ENCODE measurements at regions not wholly inside any gene's neighbourhood (a gene's known extent, or its start where the extent isn't known, plus 50 kb on each side); places are given as distances from the start of the nearest gene placed in this dataset.

DNA sequence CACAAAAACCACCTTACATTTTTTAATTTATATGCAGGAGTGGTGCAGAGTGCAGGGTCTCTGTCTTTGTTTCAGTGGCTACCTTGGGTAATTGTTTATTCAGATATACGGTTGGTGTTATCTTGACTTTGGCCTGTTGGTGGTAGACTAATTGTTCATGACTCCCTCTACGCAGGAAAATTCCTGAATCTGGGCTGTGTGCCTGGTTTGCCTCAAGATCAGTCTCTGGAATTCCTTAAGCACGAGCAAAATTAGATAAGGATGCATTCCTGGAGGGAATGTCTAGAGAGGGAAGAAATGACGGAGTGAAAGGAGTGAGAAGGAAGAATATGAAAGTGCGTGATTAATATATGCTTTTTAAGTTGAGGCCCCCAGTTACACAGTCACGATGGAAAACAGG, 576.9 kb upstream of the PCDH10 start:
- peak; percentile 45 for DNase-seq (ENCODE audit: low spot score)
- 19% methylated on average over 6 of the region's 6 CpGs for WGBS (ENCODE audit: low lambda C conversion rate, missing lambda C conversion rate)
- H3K4me3 ChIP-seq = no peak overlapping the region
- H3K4me1 ChIP-seq (ENCODE audit: insufficient read depth) = no peaks in the 10 kb centered on the region
- no peak overlapping the region for H3K27ac ChIP-seq
- H3K9me2 ChIP-seq (replicated peaks; ENCODE audit: insufficient read depth) = no peaks in the 10 kb centered on the region
- no peaks in the 10 kb centered on the region for H3K27me3 ChIP-seq
- TF ChIP-seq EZH2phosphoT487 (IDR thresholded peaks at IDR 0.05; ENCODE audit: low read depth, severe bottlenecking, unreplicated experiment) = no peak
- TF ChIP-seq, protein P1, sequence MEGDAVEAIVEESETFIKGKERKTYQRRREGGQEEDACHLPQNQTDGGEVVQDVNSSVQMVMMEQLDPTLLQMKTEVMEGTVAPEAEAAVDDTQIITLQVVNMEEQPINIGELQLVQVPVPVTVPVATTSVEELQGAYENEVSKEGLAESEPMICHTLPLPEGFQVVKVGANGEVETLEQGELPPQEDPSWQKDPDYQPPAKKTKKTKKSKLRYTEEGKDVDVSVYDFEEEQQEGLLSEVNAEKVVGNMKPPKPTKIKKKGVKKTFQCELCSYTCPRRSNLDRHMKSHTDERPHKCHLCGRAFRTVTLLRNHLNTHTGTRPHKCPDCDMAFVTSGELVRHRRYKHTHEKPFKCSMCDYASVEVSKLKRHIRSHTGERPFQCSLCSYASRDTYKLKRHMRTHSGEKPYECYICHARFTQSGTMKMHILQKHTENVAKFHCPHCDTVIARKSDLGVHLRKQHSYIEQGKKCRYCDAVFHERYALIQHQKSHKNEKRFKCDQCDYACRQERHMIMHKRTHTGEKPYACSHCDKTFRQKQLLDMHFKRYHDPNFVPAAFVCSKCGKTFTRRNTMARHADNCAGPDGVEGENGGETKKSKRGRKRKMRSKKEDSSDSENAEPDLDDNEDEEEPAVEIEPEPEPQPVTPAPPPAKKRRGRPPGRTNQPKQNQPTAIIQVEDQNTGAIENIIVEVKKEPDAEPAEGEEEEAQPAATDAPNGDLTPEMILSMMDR (IDR thresholded peaks at IDR 0.05; ENCODE audit: poor library complexity) = no peak
- TF ChIP-seq EZH2 (IDR thresholded peaks at IDR 0.05; ENCODE audit: borderline replicate concordance) = no peak
- H3K4me2 ChIP-seq = no peak overlapping the region
- H3K79me2 ChIP-seq = no peaks in the 10 kb centered on the region
- H3K36me3 ChIP-seq (replicated peaks; ENCODE audit: insufficient read depth, low read depth) = no peaks in the 10 kb centered on the region
- H4K20me1 ChIP-seq (ENCODE audit: insufficient read depth, poor library complexity, severe bottlenecking) = no peaks in the 10 kb centered on the region
- no peaks in the 10 kb centered on the region for H3K9me3 ChIP-seq (ENCODE audit: low read depth)
- H2AFZ ChIP-seq = no peak overlapping the region

DNA sequence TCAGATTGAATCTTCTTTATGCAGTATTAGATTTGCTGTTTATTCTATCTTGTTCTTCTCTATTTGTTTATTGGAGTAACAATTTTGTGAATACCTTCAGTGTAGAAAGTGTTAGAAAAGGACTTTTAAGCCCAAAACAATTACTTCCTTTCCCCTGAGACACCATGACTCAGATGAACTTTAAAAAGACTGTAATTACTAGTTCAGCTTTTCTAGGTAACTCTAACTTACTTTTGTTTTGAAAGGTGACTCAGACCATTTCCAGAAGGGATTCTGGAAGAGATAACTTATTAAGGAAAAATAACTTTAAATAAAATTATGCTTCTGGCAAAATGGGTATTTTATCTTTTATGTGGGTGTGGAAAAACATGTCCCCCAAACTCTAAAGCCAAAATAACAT, 561.5 kb upstream of the PCDH10 start:
- Histone ChIP-seq H3K4me2 (no peak overlapping the region), H3K36me3 (replicated peaks; ENCODE audit: insufficient read depth, low read depth) (no peaks in the 10 kb centered on the region), H3K4me3 (no peak overlapping the region), H3K9me2 (replicated peaks; ENCODE audit: insufficient read depth) (no peaks in the 10 kb centered on the region), H3K79me2 (no peaks in the 10 kb centered on the region), H2AFZ (no peak overlapping the region), H3K27ac (no peak overlapping the region), H3K27me3 (no peaks in the 10 kb centered on the region), H3K9me3 (ENCODE audit: low read depth) (no peaks in the 10 kb centered on the region), H4K20me1 (ENCODE audit: insufficient read depth, poor library complexity, severe bottlenecking) (no peaks in the 10 kb centered on the region), H3K4me1 (ENCODE audit: insufficient read depth) (no peaks in the 10 kb centered on the region)
- TF ChIP-seq EZH2phosphoT487 (IDR thresholded peaks at IDR 0.05; ENCODE audit: low read depth, severe bottlenecking, unreplicated experiment) = no peak
- TF ChIP-seq, protein P1 (IDR thresholded peaks at IDR 0.05; ENCODE audit: poor library complexity) = no peak
- TF ChIP-seq EZH2 (IDR thresholded peaks at IDR 0.05; ENCODE audit: borderline replicate concordance) = no peak
- DNase-seq (ENCODE audit: low spot score) = no peak

DNA sequence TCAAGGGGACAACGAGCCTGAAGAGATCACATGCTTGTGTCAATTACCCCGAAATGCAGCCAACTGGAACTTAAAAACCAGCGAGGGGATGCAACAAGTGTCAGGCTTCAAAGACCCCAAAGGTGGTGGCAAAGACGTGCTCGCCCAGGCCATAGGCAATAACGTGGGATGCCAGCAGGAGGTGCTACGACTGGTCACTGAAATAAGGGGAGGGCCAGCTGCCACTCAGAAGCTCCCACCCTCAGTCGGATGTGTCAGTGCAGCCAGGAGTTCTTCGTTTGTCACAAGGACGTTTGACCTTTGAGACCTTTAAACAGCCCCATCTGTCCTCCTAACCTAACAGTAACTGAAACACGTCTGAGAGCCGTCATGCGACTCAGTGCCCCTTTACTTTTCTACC, 556.8 kb upstream of the PCDH10 start:
- Histone ChIP-seq H3K9me2 (replicated peaks; ENCODE audit: insufficient read depth) (no peaks in the 10 kb centered on the region), H3K4me2 (no peak overlapping the region), H3K27me3 (no peaks in the 10 kb centered on the region), H3K79me2 (no peaks in the 10 kb centered on the region), H4K20me1 (ENCODE audit: insufficient read depth, poor library complexity, severe bottlenecking) (no peaks in the 10 kb centered on the region), H3K27ac (no peak overlapping the region), H3K36me3 (replicated peaks; ENCODE audit: insufficient read depth, low read depth) (no peaks in the 10 kb centered on the region), H3K9me3 (ENCODE audit: low read depth) (no peaks in the 10 kb centered on the region), H2AFZ (no peak overlapping the region), H3K4me3 (no peak overlapping the region), H3K4me1 (ENCODE audit: insufficient read depth) (no peaks in the 10 kb centered on the region)
- TF ChIP-seq, protein P1 (IDR thresholded peaks at IDR 0.05; ENCODE audit: poor library complexity) = no peak
- TF ChIP-seq EZH2phosphoT487 (IDR thresholded peaks at IDR 0.05; ENCODE audit: low read depth, severe bottlenecking, unreplicated experiment) = no peak
- no peak for TF ChIP-seq EZH2 (IDR thresholded peaks at IDR 0.05; ENCODE audit: borderline replicate concordance)
- no peak for DNase-seq (ENCODE audit: low spot score)
- WGBS (ENCODE audit: low lambda C conversion rate, missing lambda C conversion rate) = 86% methylated on average over 13 of the region's 13 CpGs

DNA sequence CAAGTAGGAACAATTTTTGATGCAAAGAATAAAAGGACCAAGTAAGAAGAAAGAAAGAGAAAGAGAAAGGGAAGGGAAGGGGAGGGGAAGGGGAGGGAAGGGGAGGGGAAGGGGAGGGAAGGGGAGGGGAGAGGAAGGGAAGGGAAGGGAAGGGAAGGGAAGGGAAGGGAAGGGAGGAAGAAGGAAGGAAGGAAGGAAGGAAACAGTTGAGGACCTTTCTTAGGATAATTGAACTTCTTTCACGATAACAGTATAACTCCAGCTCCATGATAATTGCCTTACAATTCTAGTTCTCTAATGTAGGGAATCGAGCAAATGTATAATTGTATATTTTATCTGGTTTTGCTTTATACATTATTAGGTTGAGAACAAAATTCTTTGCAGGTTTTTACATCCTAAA, 556.2 kb upstream of the PCDH10 start:
- TF ChIP-seq, protein P1 (IDR thresholded peaks at IDR 0.05; ENCODE audit: poor library complexity) = no peak
- TF ChIP-seq EZH2phosphoT487 (IDR thresholded peaks at IDR 0.05; ENCODE audit: low read depth, severe bottlenecking, unreplicated experiment) = no peak
- no peak for TF ChIP-seq EZH2 (IDR thresholded peaks at IDR 0.05; ENCODE audit: borderline replicate concordance)
- Histone ChIP-seq H3K27me3 (no peaks in the 10 kb centered on the region), H3K4me1 (ENCODE audit: insufficient read depth) (no peaks in the 10 kb centered on the region), H3K4me3 (no peak overlapping the region), H2AFZ (no peak overlapping the region), H3K27ac (no peak overlapping the region), H3K9me2 (replicated peaks; ENCODE audit: insufficient read depth) (no peaks in the 10 kb centered on the region), H3K9me3 (ENCODE audit: low read depth) (no peaks in the 10 kb centered on the region), H3K36me3 (replicated peaks; ENCODE audit: insufficient read depth, low read depth) (no peaks in the 10 kb centered on the region), H3K79me2 (no peaks in the 10 kb centered on the region), H3K4me2 (no peak overlapping the region), H4K20me1 (ENCODE audit: insufficient read depth, poor library complexity, severe bottlenecking) (no peaks in the 10 kb centered on the region)
- no peak for DNase-seq (ENCODE audit: low spot score)
- 98% methylated on average over 2 of the region's 2 CpGs for WGBS (ENCODE audit: low lambda C conversion rate, missing lambda C conversion rate)
